HUES6 (cell line): ENCODE measurements at regions not wholly inside any gene's neighbourhood (a gene's known extent, or its start where the extent isn't known, plus 50 kb on each side); places are given as distances from the start of the nearest gene placed in this dataset.
"Not testable (repeated sequence)": the region's sequence is repeated elsewhere in the genome, so short reads cannot be mapped to it uniquely, and the experiment has no call there.

Experiments
- H3K27ac ChIP-seq: 2 replicates; pipeline ENCODE4 v1.7.0; 2013; ENCODE audit warnings: low read depth, mild to moderate bottlenecking, low read length, inconsistent platforms
- H3K27me3 ChIP-seq: 2 replicates; pipeline ENCODE4 v1.6.1; 2013; ENCODE audit warnings: low read length; ENCODE audit not compliant: control insufficient read depth, insufficient read depth
- H3K36me3 ChIP-seq: 2 replicates; pipeline ENCODE4 v1.6.1; 2013; ENCODE audit warnings: low read length; ENCODE audit not compliant: control insufficient read depth, insufficient read depth
- H3K4me1 ChIP-seq: 2 replicates; pipeline ENCODE4 v1.6.1; 2013; ENCODE audit warnings: low read length; ENCODE audit not compliant: control insufficient read depth, insufficient read depth
- H3K4me3 ChIP-seq: 2 replicates; pipeline ENCODE4 v1.5.1; 2013; ENCODE audit warnings: low read depth, low read length
- H3K9ac ChIP-seq: one replicate; pipeline ENCODE4 v1.6.1; 2013; ENCODE audit warnings: mild to moderate bottlenecking, low read length
- H3K9me3 ChIP-seq: 2 replicates; pipeline ENCODE4 v1.6.1; 2013; ENCODE audit warnings: low read depth, low read length; ENCODE audit not compliant: control insufficient read depth, insufficient read depth

GRCh38 chr20:43404878-43405277 is 52.8 kb upstream of the SRSF6 start:
- H3K9me3 ChIP-seq = peaks cover 5% of the 10 kb centered on the region; the same call in 1 of the 2 replicates
- no peak overlapping the region for H3K4me3 ChIP-seq
- H3K36me3 ChIP-seq = no peaks in the 10 kb centered on the region
- H3K27ac ChIP-seq = no peak overlapping the region
- H3K27me3 ChIP-seq = peaks cover 8% of the 10 kb centered on the region; the same call in 1 of the 2 replicates
- H3K9ac ChIP-seq = no peak overlapping the region
- H3K4me1 ChIP-seq = no peaks in the 10 kb centered on the region

GRCh38 chr20:43400882-43401281 is 56.8 kb upstream of the SRSF6 start:
- not testable (repeated sequence) for H3K4me3 ChIP-seq, H3K9me3 ChIP-seq, H3K27ac ChIP-seq, H3K27me3 ChIP-seq, H3K9ac ChIP-seq, H3K4me1 ChIP-seq, H3K36me3 ChIP-seq

GRCh38 chr20:43398676-43399324 is 58.9 kb upstream of the SRSF6 start:
- no peak overlapping the region for H3K9ac ChIP-seq
- H3K4me1 ChIP-seq = no peaks in the 10 kb centered on the region
- H3K27ac ChIP-seq = no peak overlapping the region
- H3K4me3 ChIP-seq = no peak overlapping the region
- H3K27me3 ChIP-seq = no peaks in the 10 kb centered on the region
- H3K9me3 ChIP-seq = no peaks in the 10 kb centered on the region
- H3K36me3 ChIP-seq = no peaks in the 10 kb centered on the region

GRCh38 chr20:43397147-43397546 is 60.5 kb upstream of the SRSF6 start:
- Histone ChIP-seq H3K9ac (no peak overlapping the region), H3K36me3 (no peaks in the 10 kb centered on the region), H3K27ac (no peak overlapping the region), H3K4me1 (no peaks in the 10 kb centered on the region), H3K27me3 (no peaks in the 10 kb centered on the region), H3K4me3 (no peak overlapping the region), H3K9me3 (no peaks in the 10 kb centered on the region)

GRCh38 chr20:43393052-43393451 is 64.6 kb upstream of the SRSF6 start:
- H3K36me3 ChIP-seq = no peaks in the 10 kb centered on the region
- H3K4me1 ChIP-seq = peaks cover 16% of the 10 kb centered on the region; the same call in 1 of the 2 replicates
- no peaks in the 10 kb centered on the region for H3K9me3 ChIP-seq
- no peak overlapping the region for H3K27ac ChIP-seq
- H3K4me3 ChIP-seq = no peak overlapping the region
- H3K9ac ChIP-seq = no peak overlapping the region
- H3K27me3 ChIP-seq = no peaks in the 10 kb centered on the region

GRCh38 chr20:43392561-43392960 is 65.1 kb upstream of the SRSF6 start:
- Histone ChIP-seq H3K4me1 (peaks cover 18% of the 10 kb centered on the region; the same call in 1 of the 2 replicates), H3K27me3 (no peaks in the 10 kb centered on the region), H3K9me3 (no peaks in the 10 kb centered on the region), H3K4me3 (no peak overlapping the region), H3K27ac (no peak overlapping the region), H3K36me3 (no peaks in the 10 kb centered on the region), H3K9ac (no peak overlapping the region)

- Histone ChIP-seq H3K4me1 (peaks cover 19% of the 10 kb centered on the region; the same call in 1 of the 2 replicates), H3K9ac (no peak overlapping the region), H3K27ac (no peak overlapping the region), H3K9me3 (no peaks in the 10 kb centered on the region), H3K4me3 (peak overlapping the region; percentile 46), H3K36me3 (no peaks in the 10 kb centered on the region), H3K27me3 (no peaks in the 10 kb centered on the region)
Measured at GRCh38 chr20:43389839-43390626, 67.7 kb upstream of the SRSF6 start.

- Histone ChIP-seq H3K4me3 (no peak overlapping the region), H3K4me1 (peaks cover 23% of the 10 kb centered on the region; the same call in 1 of the 2 replicates), H3K9ac (peak overlapping the region; percentile 8), H3K27ac (no peak overlapping the region), H3K27me3 (no peaks in the 10 kb centered on the region), H3K36me3 (no peaks in the 10 kb centered on the region), H3K9me3 (no peaks in the 10 kb centered on the region)
Measured at GRCh38 chr20:43389211-43389610, 68.5 kb upstream of the SRSF6 start.

GRCh38 chr20:43388268-43389002 is 69.3 kb upstream of the SRSF6 start:
- H3K27me3 ChIP-seq = no peaks in the 10 kb centered on the region
- H3K4me3 ChIP-seq = no peak overlapping the region
- H3K36me3 ChIP-seq = no peaks in the 10 kb centered on the region
- no peak overlapping the region for H3K9ac ChIP-seq
- peaks cover 31% of the 10 kb centered on the region; the same call in 1 of the 2 replicates for H3K4me1 ChIP-seq
- no peak overlapping the region for H3K27ac ChIP-seq
- H3K9me3 ChIP-seq = no peaks in the 10 kb centered on the region

GRCh38 chr20:43387737-43388136 is 70.0 kb upstream of the SRSF6 start:
- Histone ChIP-seq H3K27ac (no peak overlapping the region), H3K4me1 (peaks cover 34% of the 10 kb centered on the region; the same call in 1 of the 2 replicates), H3K9me3 (no peaks in the 10 kb centered on the region), H3K4me3 (no peak overlapping the region), H3K27me3 (no peaks in the 10 kb centered on the region), H3K9ac (no peak overlapping the region), H3K36me3 (no peaks in the 10 kb centered on the region)

GRCh38 chr20:43386878-43387277 is 70.8 kb upstream of the SRSF6 start:
- Histone ChIP-seq H3K9me3 (no peaks in the 10 kb centered on the region), H3K27me3 (no peaks in the 10 kb centered on the region), H3K27ac (no peak overlapping the region), H3K9ac (no peak overlapping the region), H3K4me3 (no peak overlapping the region), H3K36me3 (no peaks in the 10 kb centered on the region), H3K4me1 (peaks cover 38% of the 10 kb centered on the region; the same call in 1 of the 2 replicates)
